Fibroblast of lung (primary cell): ENCODE measurements at regions not wholly inside any gene's neighbourhood (a gene's known extent, or its start where the extent isn't known, plus 50 kb on each side); places are given as distances from the start of the nearest gene placed in this dataset.

ENCODE experiments used
- DNase-seq, 2 donors: peaks; one replicate each; pipeline versions ENCODE4 v3.0.0 to v3.0.0-alpha.2; 2010; ENCODE audit warnings: low read depth in 2 of 2
- H2AFZ ChIP-seq: 2 replicates; pipeline ENCODE4 v1.5.1; 2012; ENCODE audit warnings: low read length, control low read depth, inconsistent platforms
- H3K27ac ChIP-seq: 2 replicates; pipeline ENCODE4 v1.5.1; 2011; ENCODE audit warnings: low read length, control low read depth; ENCODE audit not compliant: insufficient read depth
- H3K27me3 ChIP-seq: 2 replicates; pipeline ENCODE4 v1.5.1; 2011; ENCODE audit warnings: mild to moderate bottlenecking, low read length; ENCODE audit not compliant: control insufficient read depth, insufficient read depth
- H3K36me3 ChIP-seq: 2 replicates; pipeline ENCODE4 v1.5.1; 2011; ENCODE audit warnings: low read length; ENCODE audit not compliant: control insufficient read depth, insufficient read depth
- H3K4me1 ChIP-seq: 2 replicates; pipeline ENCODE4 v1.5.1; 2011; ENCODE audit warnings: low read length; ENCODE audit not compliant: control insufficient read depth, insufficient read depth; ENCODE audit errors: extremely low read depth
- H3K4me2 ChIP-seq: 2 replicates; pipeline ENCODE4 v1.5.1; 2011; ENCODE audit warnings: low read length, control low read depth; ENCODE audit not compliant: insufficient read depth; ENCODE audit errors: extremely low read depth
- H3K4me3 ChIP-seq, 4 experiments: fragments of 200-600 bp in 1 of 4; sonication (generic) in 1 of 4; replicated peaks in 1 of 4; 2 replicates each; pipeline ENCODE4 v1.5.1; 2011 to 2016; ENCODE audit warnings: low read length in 4 of 4, low read depth in 3 of 4, mild to moderate bottlenecking in 3 of 4, control low read depth in 2 of 4, inconsistent platforms in 1 of 4, mixed read lengths in 1 of 4; ENCODE audit not compliant: insufficient read depth in 1 of 4; ENCODE audit errors: control extremely low read depth in 1 of 4
- H3K79me2 ChIP-seq: 2 replicates; pipeline ENCODE4 v1.5.1; 2012; ENCODE audit warnings: mild to moderate bottlenecking, low read length, inconsistent platforms; ENCODE audit not compliant: control insufficient read depth, insufficient read depth
- H3K9ac ChIP-seq: 2 replicates; pipeline ENCODE4 v1.5.1; 2011; ENCODE audit warnings: mild to moderate bottlenecking, low read length, control low read depth; ENCODE audit not compliant: insufficient read depth
- H3K9me3 ChIP-seq: 2 replicates; pipeline ENCODE4 v1.5.1; 2012; ENCODE audit warnings: low read depth, low read length; ENCODE audit not compliant: control insufficient read depth, insufficient read depth
- H4K20me1 ChIP-seq: 2 replicates; pipeline ENCODE4 v1.5.1; 2011; ENCODE audit warnings: low read length; ENCODE audit not compliant: control insufficient read depth, insufficient read depth; ENCODE audit errors: extremely low read depth
- CTCF ChIP-seq, 2 donors: IDR thresholded peaks in 1 of 2; conservative IDR thresholded peaks in 1 of 2; 1 replicate in 1 of 2; 2 replicates in 1 of 2; pipeline ENCODE4 v1.5.1; 2011 to 2012; ENCODE audit warnings: low read length in 2 of 2, control low read depth in 1 of 2, inconsistent platforms in 1 of 2, low read depth in 1 of 2, mild to moderate bottlenecking in 1 of 2
- EZH2 ChIP-seq: IDR thresholded peaks from 2 replicates; pipeline ENCODE4 v1.5.1; 2012; ENCODE audit warnings: low read length, control low read depth, mild to moderate bottlenecking; ENCODE audit errors: missing control alignments

GRCh38 chr3:34065901-34066300 is 267.5 kb downstream of the PDCD6IP start:
- Histone ChIP-seq H4K20me1 (no peaks in the 10 kb centered on the region), H3K4me1 (no peaks in the 10 kb centered on the region), H3K79me2 (no peaks in the 10 kb centered on the region), H3K4me2 (no peak overlapping the region), H3K27ac (no peak overlapping the region), H3K36me3 (no peaks in the 10 kb centered on the region), H3K4me3 (no peak overlapping the region), H2AFZ (no peak overlapping the region), H3K27me3 (peaks cover 5% of the 10 kb centered on the region), H3K9ac (no peak overlapping the region), H3K9me3 (no peaks in the 10 kb centered on the region)
- DNase-seq = peak in 1 of 2 donors; percentile 11
- no peak for TF ChIP-seq EZH2

GRCh38 chr3:34066328-34066727 is 267.9 kb downstream of the PDCD6IP start:
- H3K4me1 ChIP-seq = no peaks in the 10 kb centered on the region
- no peak overlapping the region for H3K4me3 ChIP-seq
- H3K27me3 ChIP-seq = peaks cover 5% of the 10 kb centered on the region
- H3K27ac ChIP-seq = no peak overlapping the region
- H3K9me3 ChIP-seq = no peaks in the 10 kb centered on the region
- H3K4me2 ChIP-seq = no peak overlapping the region
- H3K79me2 ChIP-seq = no peaks in the 10 kb centered on the region
- H2AFZ ChIP-seq = no peak overlapping the region
- H4K20me1 ChIP-seq = no peaks in the 10 kb centered on the region
- DNase-seq = no peak
- no peak for TF ChIP-seq EZH2
- TF ChIP-seq CTCF (conservative IDR thresholded peaks at IDR 0.05 in 1 of 2, IDR thresholded peaks at IDR 0.05 in 1 of 2; ENCODE audit: low read depth in 1 of 2, low read length in 2 of 2) = no peak
- H3K36me3 ChIP-seq = no peaks in the 10 kb centered on the region
- H3K9ac ChIP-seq = no peak overlapping the region

GRCh38 chr3:34066999-34067398 is 268.6 kb downstream of the PDCD6IP start:
- Histone ChIP-seq H3K4me3 (no peak overlapping the region), H3K27me3 (peaks cover 5% of the 10 kb centered on the region), H3K27ac (no peak overlapping the region), H3K36me3 (no peaks in the 10 kb centered on the region), H2AFZ (no peak overlapping the region), H3K4me2 (no peak overlapping the region), H3K79me2 (no peaks in the 10 kb centered on the region), H3K9me3 (no peaks in the 10 kb centered on the region), H3K4me1 (no peaks in the 10 kb centered on the region), H3K9ac (no peak overlapping the region), H4K20me1 (no peaks in the 10 kb centered on the region)
- DNase-seq = no peak
- TF ChIP-seq EZH2 (no peak), CTCF (conservative IDR thresholded peaks at IDR 0.05 in 1 of 2, IDR thresholded peaks at IDR 0.05 in 1 of 2; ENCODE audit: low read depth in 1 of 2, low read length in 2 of 2) (no peak)
